ENCODE measurements at regions not wholly inside any gene's neighbourhood (a gene's known extent, or its start where the extent isn't known, plus 50 kb on each side); places are given as distances from the start of the nearest gene placed in this dataset.

DNA sequence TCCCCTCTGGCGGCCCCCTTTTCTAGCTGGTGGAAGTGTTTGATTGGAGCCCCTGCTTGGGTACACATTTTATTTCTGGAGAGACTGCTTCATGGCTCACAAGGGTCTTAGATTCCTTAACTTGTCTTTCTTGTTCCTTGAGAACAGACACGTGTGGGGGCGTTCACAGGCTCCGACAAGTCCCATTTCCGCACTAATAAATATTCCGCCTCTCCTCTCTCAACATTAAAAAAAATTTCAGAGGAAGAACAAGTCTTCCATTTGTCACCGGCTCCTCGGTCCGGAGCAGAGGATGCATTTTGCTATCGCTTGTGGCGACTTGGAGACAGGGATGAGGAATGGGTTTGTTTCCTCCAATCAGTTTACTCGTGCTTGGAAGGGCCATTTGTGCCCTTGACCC lies 134.0 kb upstream of the PODXL start:
- TF ChIP-seq, protein P1, sequence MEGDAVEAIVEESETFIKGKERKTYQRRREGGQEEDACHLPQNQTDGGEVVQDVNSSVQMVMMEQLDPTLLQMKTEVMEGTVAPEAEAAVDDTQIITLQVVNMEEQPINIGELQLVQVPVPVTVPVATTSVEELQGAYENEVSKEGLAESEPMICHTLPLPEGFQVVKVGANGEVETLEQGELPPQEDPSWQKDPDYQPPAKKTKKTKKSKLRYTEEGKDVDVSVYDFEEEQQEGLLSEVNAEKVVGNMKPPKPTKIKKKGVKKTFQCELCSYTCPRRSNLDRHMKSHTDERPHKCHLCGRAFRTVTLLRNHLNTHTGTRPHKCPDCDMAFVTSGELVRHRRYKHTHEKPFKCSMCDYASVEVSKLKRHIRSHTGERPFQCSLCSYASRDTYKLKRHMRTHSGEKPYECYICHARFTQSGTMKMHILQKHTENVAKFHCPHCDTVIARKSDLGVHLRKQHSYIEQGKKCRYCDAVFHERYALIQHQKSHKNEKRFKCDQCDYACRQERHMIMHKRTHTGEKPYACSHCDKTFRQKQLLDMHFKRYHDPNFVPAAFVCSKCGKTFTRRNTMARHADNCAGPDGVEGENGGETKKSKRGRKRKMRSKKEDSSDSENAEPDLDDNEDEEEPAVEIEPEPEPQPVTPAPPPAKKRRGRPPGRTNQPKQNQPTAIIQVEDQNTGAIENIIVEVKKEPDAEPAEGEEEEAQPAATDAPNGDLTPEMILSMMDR (IDR thresholded peaks at IDR 0.05; ENCODE audit: insufficient read depth, low read length): no peak
- no peak for TF ChIP-seq POLR2AphosphoS5 (IDR thresholded peaks at IDR 0.05; ENCODE audit: low read depth)
